ENCODE measurements at regions not wholly inside any gene's neighbourhood (a gene's known extent, or its start where the extent isn't known, plus 50 kb on each side); places are given as distances from the start of the nearest gene placed in this dataset.

DNA sequence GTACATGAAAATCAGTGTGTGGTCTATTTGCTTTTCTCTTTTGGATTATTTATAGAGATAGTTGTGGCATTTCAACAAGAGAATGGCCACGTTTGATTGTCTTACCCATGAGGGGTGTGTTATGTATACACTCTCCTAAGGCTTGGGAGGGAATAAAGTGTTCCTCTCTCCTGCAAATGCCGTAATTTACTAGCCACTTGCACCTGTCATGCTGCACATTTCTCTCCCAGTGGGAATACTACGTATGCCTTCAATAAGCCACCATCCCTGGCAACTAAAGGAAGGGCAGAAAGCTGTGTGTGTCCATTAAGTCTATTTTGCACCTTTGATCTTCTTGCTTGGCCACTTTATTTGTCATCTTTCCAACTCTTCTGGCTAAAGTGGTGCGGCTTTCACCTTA lies 541.2 kb downstream of the QKI start:
- no peak overlapping the region for H3K4me3 ChIP-seq (replicated peaks; ENCODE audit: low read depth, low read length)
- no peak for DNase-seq (ENCODE audit: extremely low read depth, insufficient read length)
- TF ChIP-seq, protein P1, sequence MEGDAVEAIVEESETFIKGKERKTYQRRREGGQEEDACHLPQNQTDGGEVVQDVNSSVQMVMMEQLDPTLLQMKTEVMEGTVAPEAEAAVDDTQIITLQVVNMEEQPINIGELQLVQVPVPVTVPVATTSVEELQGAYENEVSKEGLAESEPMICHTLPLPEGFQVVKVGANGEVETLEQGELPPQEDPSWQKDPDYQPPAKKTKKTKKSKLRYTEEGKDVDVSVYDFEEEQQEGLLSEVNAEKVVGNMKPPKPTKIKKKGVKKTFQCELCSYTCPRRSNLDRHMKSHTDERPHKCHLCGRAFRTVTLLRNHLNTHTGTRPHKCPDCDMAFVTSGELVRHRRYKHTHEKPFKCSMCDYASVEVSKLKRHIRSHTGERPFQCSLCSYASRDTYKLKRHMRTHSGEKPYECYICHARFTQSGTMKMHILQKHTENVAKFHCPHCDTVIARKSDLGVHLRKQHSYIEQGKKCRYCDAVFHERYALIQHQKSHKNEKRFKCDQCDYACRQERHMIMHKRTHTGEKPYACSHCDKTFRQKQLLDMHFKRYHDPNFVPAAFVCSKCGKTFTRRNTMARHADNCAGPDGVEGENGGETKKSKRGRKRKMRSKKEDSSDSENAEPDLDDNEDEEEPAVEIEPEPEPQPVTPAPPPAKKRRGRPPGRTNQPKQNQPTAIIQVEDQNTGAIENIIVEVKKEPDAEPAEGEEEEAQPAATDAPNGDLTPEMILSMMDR (IDR thresholded peaks at IDR 0.05; ENCODE audit: insufficient read depth, low read length, poor library complexity, severe bottlenecking), result no peak
- H3K36me3 ChIP-seq (ENCODE audit: control insufficient read depth, insufficient read depth, low read length), result no peaks in the 10 kb centered on the region
- H3K27me3 ChIP-seq (replicated peaks; ENCODE audit: control insufficient read depth, insufficient read depth, low read length), result no peaks in the 10 kb centered on the region

DNA sequence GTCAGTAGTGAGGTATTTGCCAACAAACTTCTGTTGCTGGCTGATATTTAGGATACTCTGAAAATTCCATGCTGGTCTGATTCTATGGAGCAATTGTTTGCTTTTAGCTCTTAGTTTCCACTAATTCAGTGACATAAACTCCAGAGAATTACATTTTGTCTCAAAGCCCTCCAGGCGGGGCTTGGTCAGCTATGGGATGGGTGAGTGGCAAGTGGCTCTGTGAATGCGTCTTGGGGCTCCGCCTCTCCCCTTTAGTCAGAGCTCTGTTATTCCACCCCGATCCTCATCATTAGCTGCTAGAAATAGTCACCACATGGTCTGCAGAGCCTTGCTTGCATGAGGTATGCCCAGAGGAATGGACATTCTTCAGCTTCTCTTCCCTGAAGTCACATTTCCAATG lies 540.6 kb downstream of the QKI start:
- DNase-seq (ENCODE audit: extremely low read depth, insufficient read length), result no peak
- no peaks in the 10 kb centered on the region for H3K27me3 ChIP-seq (replicated peaks; ENCODE audit: control insufficient read depth, insufficient read depth, low read length)
- H3K4me3 ChIP-seq (replicated peaks; ENCODE audit: low read depth, low read length), result no peak overlapping the region
- H3K36me3 ChIP-seq (ENCODE audit: control insufficient read depth, insufficient read depth, low read length), result no peaks in the 10 kb centered on the region
- TF ChIP-seq, protein P1 (IDR thresholded peaks at IDR 0.05; ENCODE audit: insufficient read depth, low read length, poor library complexity, severe bottlenecking), result no peak

DNA sequence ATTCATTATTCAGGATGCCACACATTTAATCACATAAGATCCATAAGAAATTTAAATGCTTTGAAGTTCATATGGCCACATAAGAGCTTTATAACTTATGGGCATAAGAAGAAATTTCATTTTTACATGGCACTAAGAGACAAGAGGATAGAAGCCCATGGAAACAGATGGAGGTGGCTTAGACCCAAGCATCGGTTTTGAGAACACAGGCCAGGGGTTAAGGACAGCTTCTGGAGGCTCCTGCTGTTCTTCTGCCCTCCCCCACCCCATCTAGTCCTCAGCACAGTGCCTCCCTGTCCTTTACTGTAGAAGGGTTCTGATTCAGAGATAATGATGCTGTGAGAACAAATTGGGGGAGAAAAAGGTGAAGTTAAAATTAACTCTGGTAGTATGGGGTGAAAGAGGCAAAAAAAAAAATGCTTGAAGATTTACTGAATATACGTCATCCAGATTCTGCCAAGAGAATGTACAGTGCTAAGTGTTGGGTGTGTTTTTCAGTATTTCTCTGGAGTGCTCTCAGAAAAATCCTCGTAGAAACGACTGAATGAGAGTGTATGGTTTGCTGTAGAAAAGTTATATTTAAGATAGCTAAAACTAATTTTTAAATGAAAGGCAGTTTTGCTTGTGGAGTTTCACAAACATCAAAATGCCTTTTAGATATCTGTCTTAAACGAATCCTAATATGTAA lies 539.7 kb downstream of the QKI start:
- H3K4me3 ChIP-seq (replicated peaks; ENCODE audit: low read depth, low read length), result no peak overlapping the region
- no peaks in the 10 kb centered on the region for H3K36me3 ChIP-seq (ENCODE audit: control insufficient read depth, insufficient read depth, low read length)
- TF ChIP-seq, protein P1 (IDR thresholded peaks at IDR 0.05; ENCODE audit: insufficient read depth, low read length, poor library complexity, severe bottlenecking), result no peak
- H3K27me3 ChIP-seq (replicated peaks; ENCODE audit: control insufficient read depth, insufficient read depth, low read length), result no peaks in the 10 kb centered on the region
- no peak for DNase-seq (ENCODE audit: extremely low read depth, insufficient read length)

DNA sequence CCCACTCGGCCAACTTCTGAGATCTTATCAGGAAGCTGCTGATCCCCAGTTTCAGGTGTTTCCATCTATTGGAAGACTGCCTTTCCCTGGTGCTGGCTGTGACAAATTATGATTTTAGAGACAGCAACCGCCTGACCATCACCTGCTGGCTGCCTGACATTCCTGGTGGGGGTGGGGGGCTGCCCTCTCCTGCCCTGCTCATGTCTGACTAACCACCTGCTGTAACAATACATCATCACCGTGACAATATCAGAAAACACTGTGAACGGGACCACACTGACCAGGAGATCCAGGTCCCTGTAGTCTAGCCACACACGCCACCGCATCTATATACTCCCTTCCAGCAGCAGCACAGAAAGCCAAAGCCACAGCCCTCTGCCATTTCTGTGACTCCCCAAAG lies 537.5 kb downstream of the QKI start:
- DNase-seq (ENCODE audit: extremely low read depth, insufficient read length), result no peak
- Histone ChIP-seq H3K27me3 (replicated peaks; ENCODE audit: control insufficient read depth, insufficient read depth, low read length) (no peaks in the 10 kb centered on the region), H3K4me3 (replicated peaks; ENCODE audit: low read depth, low read length) (no peak overlapping the region), H3K36me3 (ENCODE audit: control insufficient read depth, insufficient read depth, low read length) (no peaks in the 10 kb centered on the region)
- TF ChIP-seq, protein P1 (IDR thresholded peaks at IDR 0.05; ENCODE audit: insufficient read depth, low read length, poor library complexity, severe bottlenecking), result no peak

DNA sequence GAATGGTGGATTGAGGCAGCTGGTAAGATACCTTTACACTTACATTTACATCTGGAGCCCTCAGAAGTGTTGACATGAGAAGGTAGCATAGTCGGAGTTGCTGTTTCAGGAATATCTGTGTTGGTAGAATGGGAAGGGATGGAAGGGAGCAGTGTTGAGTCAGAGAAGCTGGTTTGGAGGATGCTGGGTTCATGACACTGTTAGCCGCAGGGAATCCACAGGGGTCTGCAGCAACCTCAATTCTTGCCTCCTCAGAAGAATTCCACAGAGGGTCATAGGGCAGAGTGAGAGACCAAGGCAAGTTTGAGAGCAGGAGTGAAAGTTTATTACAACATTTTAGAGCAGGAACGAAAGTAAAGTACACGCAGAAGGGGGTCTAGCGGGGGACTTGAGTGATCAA lies 536.8 kb downstream of the QKI start:
- DNase-seq (ENCODE audit: extremely low read depth, insufficient read length), result no peak
- TF ChIP-seq, protein P1 (IDR thresholded peaks at IDR 0.05; ENCODE audit: insufficient read depth, low read length, poor library complexity, severe bottlenecking), result no peak

DNA sequence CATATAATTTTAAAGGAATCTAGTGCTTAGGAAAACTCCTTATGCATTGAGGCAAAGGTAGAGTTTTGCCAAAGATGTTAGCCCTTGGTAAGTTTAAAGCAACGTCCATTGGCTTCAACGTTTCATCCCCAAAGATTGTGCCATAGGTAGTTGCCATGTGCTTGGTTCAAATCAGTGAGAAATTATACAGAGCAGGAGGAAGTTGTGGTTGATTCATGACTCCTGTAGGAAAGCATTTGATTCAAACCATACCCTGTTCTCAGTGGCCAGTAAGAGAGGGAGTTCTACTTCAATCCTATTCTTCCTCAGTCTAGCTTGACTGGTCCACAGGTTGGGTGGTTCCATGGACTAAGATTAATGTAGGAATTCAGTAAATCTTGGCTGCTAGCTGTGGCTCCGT lies 535.6 kb downstream of the QKI start:
- TF ChIP-seq, protein P1 (IDR thresholded peaks at IDR 0.05; ENCODE audit: insufficient read depth, low read length, poor library complexity, severe bottlenecking), result no peak
- H3K27me3 ChIP-seq (replicated peaks; ENCODE audit: control insufficient read depth, insufficient read depth, low read length), result no peaks in the 10 kb centered on the region

More for the DNA sequence above, 536.8 kb downstream of the QKI start:
- H3K36me3 ChIP-seq (ENCODE audit: control insufficient read depth, insufficient read depth, low read length), result no peaks in the 10 kb centered on the region
- H3K27me3 ChIP-seq (replicated peaks; ENCODE audit: control insufficient read depth, insufficient read depth, low read length), result no peaks in the 10 kb centered on the region
- H3K4me3 ChIP-seq (replicated peaks; ENCODE audit: low read depth, low read length), result no peak overlapping the region

More for the DNA sequence above, 535.6 kb downstream of the QKI start:
- H3K36me3 ChIP-seq (ENCODE audit: control insufficient read depth, insufficient read depth, low read length), result no peaks in the 10 kb centered on the region
- no peak for DNase-seq (ENCODE audit: extremely low read depth, insufficient read length)
- no peak overlapping the region for H3K4me3 ChIP-seq (replicated peaks; ENCODE audit: low read depth, low read length)

All from GM06990 (cell line).